Muscle of arm (tissue), 1 donor: ENCODE measurements at regions not wholly inside any gene's neighbourhood (a gene's known extent, or its start where the extent isn't known, plus 50 kb on each side); places are given as distances from the start of the nearest gene placed in this dataset.
"Not testable (repeated sequence)": the region's sequence is repeated elsewhere in the genome, so short reads cannot be mapped to it uniquely, and the experiment has no call there.

Source experiments
- DNase-seq: peaks from one replicate; pipeline ENCODE4 v3.0.0-alpha.2; 2013

DNA sequence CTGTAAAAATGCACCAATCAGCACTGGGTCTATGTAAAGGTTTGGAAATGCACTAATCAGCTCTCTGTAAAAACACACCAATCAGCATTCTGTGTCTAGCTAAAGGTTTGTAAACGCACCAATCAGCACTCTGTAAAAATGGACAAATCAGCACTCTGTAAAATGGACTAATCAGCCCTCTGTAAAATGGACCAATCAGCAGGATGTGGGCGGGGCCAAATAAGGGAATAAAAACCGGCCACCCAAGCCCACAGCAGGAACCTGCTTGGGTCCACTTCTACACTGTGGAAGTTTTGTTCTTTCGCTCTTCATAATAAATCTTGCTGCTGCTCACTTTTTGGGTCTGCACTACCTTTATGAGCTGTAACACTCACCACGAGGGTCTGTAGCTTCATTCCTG is 101.0 kb downstream of the SMC2 start:
- not testable (repeated sequence) for DNase-seq

- no peak for DNase-seq
Observed at GRCh38 chr9:104200456-104200994, 106.4 kb downstream of the SMC2 start.

DNA sequence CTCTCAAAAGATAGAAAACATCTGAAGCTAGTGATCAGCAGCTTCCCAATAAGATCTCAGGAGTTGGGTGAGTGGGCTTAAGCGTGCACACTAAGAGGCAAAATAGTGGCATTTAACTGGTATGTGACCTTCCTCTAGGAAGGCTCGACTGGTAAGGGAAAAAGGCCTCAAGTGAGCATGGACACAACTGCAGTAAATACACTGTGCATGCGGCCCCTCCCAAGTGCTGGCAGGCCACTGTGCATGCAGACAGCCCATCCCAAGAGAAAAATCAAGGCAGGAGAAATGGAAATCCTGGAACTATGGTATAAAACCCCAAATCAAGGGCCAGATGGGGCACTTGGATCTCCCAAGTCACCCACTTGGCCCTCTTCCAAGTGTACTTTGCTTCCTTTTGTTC is 112.7 kb downstream of the SMC2 start:
- DNase-seq, result no peak

DNA sequence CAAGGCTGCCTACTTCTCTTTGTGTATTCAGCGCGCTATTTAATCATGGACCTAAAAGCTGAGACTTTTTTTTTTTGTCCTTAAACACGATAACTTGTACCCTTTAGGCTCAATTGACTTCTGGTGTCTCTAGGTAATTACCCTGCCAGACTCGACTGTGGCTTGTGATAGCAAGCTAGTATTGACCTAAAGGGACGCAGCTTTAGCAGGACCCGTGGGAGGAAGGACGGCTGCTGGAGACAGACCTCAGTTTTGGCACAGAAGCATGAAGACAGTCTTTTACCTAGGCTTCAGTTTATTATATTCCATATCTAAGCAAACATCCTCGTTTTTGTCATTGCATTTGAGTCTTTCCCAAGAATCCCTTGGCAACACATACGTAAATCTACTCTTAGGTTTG is 115.3 kb downstream of the SMC2 start:
- no peak for DNase-seq

DNA sequence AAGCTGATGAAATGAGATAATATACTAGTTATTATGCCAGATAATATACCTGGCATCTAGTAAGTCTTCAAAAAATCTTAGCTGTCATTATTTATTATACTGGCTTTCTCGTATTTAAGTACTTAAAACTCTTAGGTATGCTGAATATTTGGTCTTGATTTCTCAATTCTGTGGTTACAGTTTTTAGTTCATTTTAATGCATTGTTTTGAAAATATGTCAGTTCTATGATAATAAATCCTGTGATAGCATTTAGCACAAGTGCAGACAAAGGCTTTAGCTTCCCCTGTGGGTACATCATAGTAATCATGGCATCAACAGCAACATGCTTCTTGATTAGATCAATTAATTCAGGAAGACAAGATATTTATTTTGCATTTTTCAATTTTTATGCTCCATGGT is 133.0 kb downstream of the SMC2 start:
- DNase-seq, result no peak

DNA sequence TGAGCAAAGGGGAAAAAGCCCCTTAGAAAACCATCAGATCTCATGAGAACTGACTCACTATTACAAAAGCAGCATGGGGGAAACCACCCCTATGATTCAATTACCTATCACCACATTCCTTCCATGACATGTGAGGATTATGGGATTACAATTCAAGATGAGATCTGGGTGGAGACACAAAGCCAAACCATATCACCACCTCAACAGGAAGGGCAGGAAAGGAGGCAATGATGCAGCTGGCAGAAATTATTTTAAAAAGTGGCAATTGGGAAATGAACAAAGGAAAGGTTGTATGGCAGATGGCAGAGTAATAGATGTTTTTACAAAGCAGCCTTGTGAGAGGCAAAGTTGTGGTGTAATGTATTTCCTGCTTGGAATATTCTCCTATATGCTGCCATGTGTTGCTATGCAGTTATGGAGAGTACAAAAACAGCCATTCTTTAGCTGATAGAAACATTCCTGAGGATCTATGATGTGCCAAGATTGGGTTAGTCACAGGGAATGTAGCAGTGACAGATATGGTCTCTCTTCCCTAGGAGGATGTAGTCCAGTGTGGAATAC is 138.8 kb downstream of the SMC2 start:
- DNase-seq, result no peak

GRCh38 chr9:104233366-104233765 is 139.3 kb downstream of the SMC2 start:
- DNase-seq, result no peak

DNA sequence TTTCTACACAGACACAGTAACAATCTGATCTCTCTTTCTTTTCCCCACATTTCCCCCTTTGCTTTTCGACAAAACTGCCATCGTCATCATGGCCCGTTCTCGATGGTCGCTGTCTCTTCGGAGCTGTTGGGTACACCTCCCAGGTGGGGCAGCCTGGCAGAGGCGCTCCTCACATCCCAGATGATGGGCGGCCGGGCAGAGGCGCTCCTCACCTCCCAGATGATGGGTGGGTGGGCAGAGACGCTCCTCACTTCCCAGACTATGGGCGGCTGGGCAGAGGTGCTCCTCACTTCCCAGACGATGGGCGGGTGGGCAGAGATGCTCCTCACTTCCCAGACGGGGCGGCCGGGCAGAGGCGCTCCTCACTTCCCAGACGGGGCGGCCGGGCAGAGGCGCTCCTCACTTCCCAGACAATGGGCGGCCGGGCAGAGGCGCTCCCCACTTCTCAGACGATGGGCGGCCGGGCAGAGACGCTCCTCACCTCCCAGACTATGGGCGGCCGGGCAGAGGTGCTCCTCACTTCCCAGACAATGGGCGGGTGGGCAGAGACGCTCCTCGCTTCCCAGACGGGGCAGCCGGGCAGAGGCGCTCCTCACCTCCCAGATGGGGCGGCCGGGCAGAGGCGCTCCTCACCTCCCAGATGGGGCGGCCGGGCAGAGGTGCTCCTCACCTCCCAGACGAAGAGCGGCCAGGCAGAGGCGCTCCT is 140.7 kb downstream of the SMC2 start:
- not testable (repeated sequence) for DNase-seq

DNA sequence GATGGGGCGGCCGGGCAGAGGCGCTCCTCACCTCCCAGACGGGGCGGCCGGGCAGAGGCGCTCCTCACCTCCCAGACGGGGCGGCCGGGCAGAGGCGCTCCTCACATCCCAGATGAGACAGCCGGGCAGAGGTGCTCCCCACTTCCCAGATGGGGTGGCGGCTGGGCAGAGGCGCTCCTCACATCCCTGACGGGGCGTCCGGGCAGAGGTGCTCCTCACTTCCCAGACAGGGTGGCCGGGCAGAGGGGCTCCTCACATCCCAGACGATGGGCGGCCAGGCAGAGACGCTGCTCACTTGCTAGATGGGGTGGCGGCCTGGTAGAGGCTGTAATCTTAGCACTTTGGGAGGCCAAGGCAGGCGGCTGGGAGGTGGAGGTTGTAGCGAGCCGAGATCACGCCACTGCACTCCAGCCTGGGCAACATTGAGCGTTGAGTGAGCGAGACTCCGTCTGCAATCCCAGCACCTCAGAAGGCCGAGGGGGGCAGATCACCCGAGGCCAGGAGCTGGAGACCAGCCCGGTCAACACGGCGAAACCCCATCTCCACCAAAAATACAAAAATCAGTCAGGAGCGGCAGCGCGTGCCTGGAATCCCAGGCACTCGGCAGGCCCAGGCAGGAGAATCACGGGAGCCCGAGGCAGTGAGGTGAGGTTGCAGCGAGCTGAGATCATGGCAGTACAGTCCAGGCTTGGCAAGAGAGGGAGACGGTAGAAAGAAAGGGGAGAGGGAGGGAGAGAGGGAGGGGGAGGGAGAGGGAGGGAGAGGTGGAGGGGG is 141.4 kb downstream of the SMC2 start:
- not testable (repeated sequence) for DNase-seq

DNA sequence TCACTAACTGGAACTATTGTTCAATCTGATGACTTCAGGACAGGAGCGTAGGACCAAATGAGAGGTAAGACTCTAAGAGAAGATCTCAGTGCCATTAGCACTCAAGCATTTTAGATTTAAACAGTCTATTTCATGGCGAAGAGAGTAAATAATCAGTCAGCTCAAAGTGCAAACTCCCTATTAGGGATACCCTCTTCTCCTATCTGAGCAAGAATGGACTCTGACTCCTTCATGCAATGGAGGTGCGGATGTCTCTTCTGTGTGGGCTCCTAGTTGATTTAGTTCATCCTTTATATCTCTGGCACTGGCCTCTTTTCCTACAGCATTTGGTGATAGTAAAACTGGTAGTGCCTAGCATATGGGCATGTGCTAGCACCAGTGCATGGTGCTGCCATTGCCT is 144.6 kb downstream of the SMC2 start:
- DNase-seq, result no peak

- no peak for DNase-seq
Observed at GRCh38 chr9:104240890-104241289, 146.8 kb downstream of the SMC2 start.

DNA sequence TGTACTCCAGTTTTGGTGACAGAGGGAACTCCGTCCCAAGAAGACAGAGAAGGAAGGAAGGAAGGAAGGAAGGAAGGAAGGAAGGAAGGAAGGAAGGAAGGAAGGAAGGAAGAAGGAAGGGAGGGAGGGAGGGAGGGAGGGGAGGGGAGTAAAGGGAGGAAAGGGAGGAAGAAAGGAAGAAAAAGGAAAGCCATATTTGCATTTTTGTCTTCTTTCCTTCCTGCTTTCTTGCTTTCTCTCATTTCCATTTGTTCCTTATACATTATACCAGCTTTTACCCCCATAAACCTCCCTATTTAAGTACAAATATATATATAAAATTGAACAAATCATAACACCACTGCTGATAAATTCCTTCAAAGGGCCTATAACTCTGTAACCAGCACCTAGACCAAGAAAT is 151.8 kb downstream of the SMC2 start:
- no peak for DNase-seq

DNA sequence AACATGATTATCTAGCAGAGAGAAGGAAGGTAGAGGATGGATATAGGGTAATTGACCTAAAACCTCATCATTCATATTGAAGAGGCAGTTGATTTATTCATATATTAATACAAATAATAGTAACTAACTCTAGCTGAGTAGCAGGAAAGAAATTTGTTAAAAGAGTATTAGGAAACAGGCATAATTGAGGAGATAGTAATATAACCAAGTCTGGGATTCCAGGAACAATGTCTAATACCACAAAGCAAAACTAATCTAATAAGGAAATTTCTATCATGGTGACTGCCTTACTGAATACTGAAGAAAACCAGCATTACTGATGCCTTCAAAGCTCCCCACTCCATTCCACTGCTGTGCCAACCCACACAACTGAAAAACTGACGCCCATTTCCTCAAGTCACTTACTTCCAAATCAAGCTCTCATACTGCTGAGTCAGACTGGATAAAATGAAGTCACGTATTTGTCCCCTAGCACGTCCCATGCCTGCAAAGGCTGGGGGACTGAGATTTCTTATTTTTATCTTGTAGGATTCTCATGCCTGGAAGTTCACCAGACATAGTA is 153.9 kb downstream of the SMC2 start:
- no peak for DNase-seq

- no peak for DNase-seq
Observed at GRCh38 chr9:104256031-104256695, 162.1 kb downstream of the SMC2 start.

DNA sequence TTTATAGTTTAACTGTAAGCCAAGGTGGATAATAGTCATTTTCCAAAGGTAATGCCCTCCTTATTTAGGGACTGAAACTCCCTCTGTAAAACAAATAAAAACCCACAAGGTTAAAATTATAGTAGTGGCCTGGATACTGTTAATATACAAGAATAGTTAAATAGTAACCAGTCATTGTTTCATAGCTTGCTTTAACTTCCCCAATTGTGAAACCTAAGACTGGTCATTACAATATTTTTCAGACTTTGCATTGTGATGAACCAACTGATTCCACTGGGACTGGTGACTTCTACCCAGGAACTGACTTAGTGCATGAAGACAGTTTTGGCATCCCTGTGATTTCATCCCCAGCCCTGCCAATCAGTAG is 162.6 kb downstream of the SMC2 start:
- no peak for DNase-seq

DNA sequence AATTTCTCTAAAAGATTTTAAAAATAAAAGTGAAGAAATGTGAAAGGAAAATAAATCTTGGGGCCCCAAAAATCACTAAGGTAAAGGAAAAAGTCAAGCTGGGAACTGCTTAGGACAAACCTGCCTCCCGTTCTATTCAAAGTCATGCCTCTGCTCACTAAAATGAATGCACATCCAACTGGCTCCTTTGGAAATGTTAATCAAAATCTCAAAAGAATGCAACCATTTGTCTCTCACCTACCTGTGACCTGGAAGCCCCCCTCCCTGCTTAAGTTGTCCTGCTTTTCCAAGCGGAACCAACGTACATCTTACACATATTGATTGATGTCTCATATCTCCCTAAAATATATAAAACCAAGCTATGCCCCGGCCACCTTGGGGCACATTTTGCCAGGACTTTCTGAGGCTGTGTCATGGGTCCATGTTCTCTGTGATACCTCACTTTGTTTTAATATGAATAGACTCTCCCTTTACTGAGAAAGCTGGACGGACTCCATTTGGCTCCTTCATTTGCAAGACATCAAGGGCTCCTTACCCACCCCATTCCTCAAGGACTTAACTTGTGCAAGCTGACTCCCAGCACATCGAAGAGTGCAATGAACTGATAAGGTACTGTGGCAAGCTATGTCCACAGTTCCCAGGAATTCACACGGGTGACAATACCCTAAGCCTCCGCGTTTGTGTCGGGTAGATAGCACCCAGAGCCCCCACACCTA is 164.3 kb downstream of the SMC2 start:
- DNase-seq, result no peak

DNA sequence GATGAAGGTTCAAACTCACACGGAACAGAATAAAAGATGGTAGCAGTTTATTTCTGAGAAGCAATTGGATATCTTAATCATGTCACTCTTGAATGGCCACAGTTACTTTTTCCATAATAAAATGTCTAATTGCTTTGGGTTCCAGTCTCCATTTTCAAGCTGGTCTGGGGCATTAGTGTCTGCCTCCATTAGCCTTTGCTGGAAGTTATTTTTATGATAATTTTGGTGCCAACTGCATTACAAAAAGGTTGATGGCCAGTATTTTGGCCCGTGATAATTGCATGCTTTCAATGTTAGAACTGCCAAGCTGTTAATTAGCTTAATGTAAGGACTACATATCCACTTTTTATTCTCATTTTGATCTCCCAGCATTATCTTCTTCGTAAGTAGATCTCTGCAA is 165.9 kb downstream of the SMC2 start:
- DNase-seq, result no peak

DNA sequence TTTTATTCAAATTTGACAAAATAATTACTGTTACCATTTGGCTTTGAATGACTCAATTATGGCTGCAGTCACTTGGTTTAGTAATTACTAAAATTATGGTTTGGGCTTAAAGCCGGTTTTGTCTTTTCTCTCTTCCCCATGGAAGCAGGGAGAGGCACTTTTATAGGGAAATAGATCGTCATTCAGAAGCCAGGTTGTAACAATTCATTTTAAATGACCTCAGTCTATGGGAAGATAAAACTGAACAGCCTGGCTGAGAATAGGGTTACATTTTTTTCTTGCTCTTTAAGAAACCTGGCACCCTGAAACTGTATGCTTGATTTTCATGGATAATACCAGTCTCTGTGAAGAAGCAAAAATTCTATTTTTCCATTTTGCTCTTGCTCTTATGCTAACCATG is 169.8 kb downstream of the SMC2 start:
- no peak for DNase-seq

- no peak for DNase-seq
Observed at GRCh38 chr9:104264431-104264830, 170.3 kb downstream of the SMC2 start.

DNA sequence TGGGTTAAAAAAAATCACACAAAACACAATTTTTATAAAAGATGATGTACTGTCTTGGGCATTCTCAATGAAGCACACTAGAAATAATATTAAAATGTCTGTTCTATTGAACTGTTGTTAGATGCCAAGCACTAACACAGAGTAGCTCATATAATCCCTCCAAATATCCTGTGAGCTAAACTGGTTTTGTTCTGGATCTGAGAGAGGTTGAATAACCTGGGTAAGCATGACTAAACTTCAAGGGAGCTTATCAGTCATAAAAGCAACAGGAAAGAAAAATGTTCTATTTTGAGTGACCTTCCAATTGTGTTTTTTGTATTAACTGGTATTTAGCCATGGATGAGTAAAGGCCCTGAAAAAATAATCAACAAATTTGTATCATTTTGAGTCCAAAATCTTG is 175.3 kb downstream of the SMC2 start:
- no peak for DNase-seq
